CD14-positive monocyte (primary cell): ENCODE measurements at regions not wholly inside any gene's neighbourhood (a gene's known extent, or its start where the extent isn't known, plus 50 kb on each side); places are given as distances from the start of the nearest gene placed in this dataset.

ENCODE experiments used
- DNase-seq, 3 donors: peaks; one replicate each; pipeline ENCODE4 v3.0.0-alpha.2; 2011 to 2022
- H2AFZ ChIP-seq: 2 replicates; pipeline ENCODE4 v1.6.0; 2012; ENCODE audit warnings: mild to moderate bottlenecking, low read depth, low read length, inconsistent platforms; ENCODE audit not compliant: insufficient read depth, poor library complexity, severe bottlenecking
- H3K27ac ChIP-seq, 2 donors: 1 replicate in 1 of 2; 2 replicates in 1 of 2; pipeline ENCODE4 v1.5.1; 2012 to 2013; ENCODE audit warnings: low read length in 2 of 2, control low read depth in 1 of 2, inconsistent platforms in 1 of 2, low read depth in 1 of 2, mild to moderate bottlenecking in 1 of 2
- H3K27me3 ChIP-seq, 2 donors: one replicate each; pipeline versions ENCODE4 v1.6.0 to v1.6.1; 2011 to 2013; ENCODE audit warnings: low read length in 2 of 2; ENCODE audit not compliant: control insufficient read depth in 2 of 2, insufficient read depth in 2 of 2
- H3K36me3 ChIP-seq, 2 donors: replicated peaks in 1 of 2; 1 replicate in 1 of 2; 2 replicates in 1 of 2; pipeline versions ENCODE4 v1.5.1 to v1.6.1; 2012 to 2013; ENCODE audit warnings: low read length in 2 of 2, control low read depth in 1 of 2, inconsistent platforms in 1 of 2, mild to moderate bottlenecking in 1 of 2; ENCODE audit not compliant: insufficient read depth in 2 of 2, control insufficient read depth in 1 of 2
- H3K4me1 ChIP-seq, 2 donors: 1 replicate in 1 of 2; 2 replicates in 1 of 2; pipeline versions ENCODE4 v1.5.1 to v1.6.1; 2012 to 2013; ENCODE audit warnings: low read length in 2 of 2, control low read depth in 1 of 2, inconsistent platforms in 1 of 2, mild to moderate bottlenecking in 1 of 2, moderate library complexity in 1 of 2; ENCODE audit not compliant: insufficient read depth in 2 of 2, control insufficient read depth in 1 of 2
- H3K4me2 ChIP-seq: replicated peaks from 2 replicates; pipeline ENCODE3; 2012; ENCODE audit warnings: low read length, moderate library complexity, mild to moderate bottlenecking; ENCODE audit not compliant: poor library complexity, severe bottlenecking; ENCODE audit errors: extremely low read depth
- H3K4me3 ChIP-seq, 3 experiments: fragments of 200-600 bp in 1 of 3; sonication (generic) in 1 of 3; replicated peaks in 1 of 3; 1 replicate in 2 of 3; 2 replicates in 1 of 3; pipeline ENCODE4 v1.5.1; 2011 to 2013; ENCODE audit warnings: low read length in 3 of 3, mild to moderate bottlenecking in 3 of 3, control low read depth in 2 of 3, low read depth in 2 of 3, inconsistent platforms in 1 of 3, moderate library complexity in 1 of 3
- H3K79me2 ChIP-seq: 2 replicates; pipeline ENCODE4 v1.6.0; 2012; ENCODE audit warnings: mild to moderate bottlenecking, control low read depth, inconsistent platforms, low read length, moderate library complexity; ENCODE audit not compliant: insufficient read depth
- H3K9ac ChIP-seq: 2 replicates; pipeline ENCODE4 v1.6.0; 2017; ENCODE audit warnings: low read length, mild to moderate bottlenecking; ENCODE audit not compliant: insufficient read depth, poor library complexity, severe bottlenecking
- H3K9me3 ChIP-seq, 2 donors: replicated peaks in 1 of 2; 1 replicate in 1 of 2; 2 replicates in 1 of 2; pipeline versions ENCODE4 v1.5.1 to v1.6.1; 2012 to 2013; ENCODE audit warnings: low read length in 2 of 2, control low read depth in 1 of 2; ENCODE audit not compliant: control insufficient read depth in 1 of 2, insufficient read depth in 1 of 2
- H4K20me1 ChIP-seq: 2 replicates; pipeline ENCODE4 v1.6.0; 2012; ENCODE audit warnings: mild to moderate bottlenecking, low read length, control low read depth, moderate library complexity; ENCODE audit not compliant: insufficient read depth
- H3K27ac Mint-ChIP-seq, 7 donors: one replicate each; pipeline ENCODE4 v1.8.0; 2020; ENCODE audit warnings: mild to moderate bottlenecking in 7 of 7, mixed read lengths in 7 of 7, moderate library complexity in 6 of 7, inconsistent platforms in 2 of 7
- H3K27me3 Mint-ChIP-seq, 3 donors: one replicate each; pipeline ENCODE4 v1.8.0; 2021 to 2022; ENCODE audit warnings: low read depth in 3 of 3, mild to moderate bottlenecking in 3 of 3, mixed read lengths in 3 of 3, moderate library complexity in 3 of 3, inconsistent platforms in 1 of 3
- H3K36me3 Mint-ChIP-seq, 2 donors: one replicate each; pipeline ENCODE4 v1.8.0; 2020; ENCODE audit warnings: mixed read lengths in 2 of 2, inconsistent platforms in 1 of 2, mild to moderate bottlenecking in 1 of 2
- H3K4me1 Mint-ChIP-seq: one replicate; pipeline ENCODE4 v1.8.0; 2020; ENCODE audit warnings: mild to moderate bottlenecking, mixed read lengths
- H3K4me3 Mint-ChIP-seq, 2 donors: one replicate each; pipeline ENCODE4 v1.8.0; 2020; ENCODE audit warnings: mild to moderate bottlenecking in 2 of 2, mixed read lengths in 2 of 2, moderate library complexity in 1 of 2
- H3K9me3 Mint-ChIP-seq, 7 donors: one replicate each; pipeline ENCODE4 v1.8.0; 2020 to 2022; ENCODE audit warnings: mixed read lengths in 7 of 7, mild to moderate bottlenecking in 6 of 7, moderate library complexity in 6 of 7, inconsistent platforms in 2 of 7
- CTCF ChIP-seq: fragments of 200-600 bp; IDR thresholded peaks from one replicate; pipeline ENCODE4 v1.8.0; 2022; ENCODE audit warnings: antibody characterized with exemption, mild to moderate bottlenecking
- WGBS: methylation state at CpG from one replicate; pipeline ENCODE4 v1.1.5; 2013; ENCODE audit warnings: missing lambda C conversion rate; ENCODE audit not compliant: insufficient coverage; 5-methylcytosine and 5-hydroxymethylcytosine counted together
- intact Hi-C, 2 donors: fragments of 100-400 bp; cut with micrococcal nuclease; formaldehyde crosslinking; loops; one replicate each; pipeline versions ENCODE4 v1.15.0 to v1.15.1; 2023

GRCh38 chr3:22172964-22173363 lies 422.0 kb upstream of the ZNF385D start:
- no peak for TF ChIP-seq CTCF
- Histone ChIP-seq H3K27ac (no peak overlapping the region), H4K20me1 (no peaks in the 10 kb centered on the region), H3K4me1 (no peaks in the 10 kb centered on the region), H3K79me2 (no peaks in the 10 kb centered on the region), H3K9me3 (no peaks in the 10 kb centered on the region), H3K4me3 (no peak overlapping the region), H2AFZ (no peak overlapping the region), H3K36me3 (no peaks in the 10 kb centered on the region), H3K4me2 (no peak overlapping the region), H3K27me3 (no peaks in the 10 kb centered on the region), H3K9ac (no peak overlapping the region)
- DNase-seq, result no peak
- Mint-ChIP-seq H3K27ac (no peak overlapping the region), H3K36me3 (no peaks in the 10 kb centered on the region), H3K4me1 (no peaks in the 10 kb centered on the region), H3K4me3 (no peak overlapping the region), H3K9me3 (no peaks in the 10 kb centered on the region), H3K27me3 (no peaks in the 10 kb centered on the region)
- intact Hi-C loops, result no loop called here
- WGBS, result 100% methylated on average over 1 of the region's 4 CpGs

- Mint-ChIP-seq H3K36me3 (no peaks in the 10 kb centered on the region), H3K27me3 (no peaks in the 10 kb centered on the region), H3K4me1 (no peaks in the 10 kb centered on the region), H3K4me3 (no peak overlapping the region), H3K27ac (no peak overlapping the region), H3K9me3 (peaks cover 0 to 4% (median 0%) of the 10 kb centered on the region in 7 donors)
- no peaks in the 10 kb centered on the region for H3K36me3 ChIP-seq
- no peaks in the 10 kb centered on the region for H3K79me2 ChIP-seq
- TF ChIP-seq CTCF, result no peak
- no CpG with 5 or more reads among the region's 1 CpG for WGBS
- intact Hi-C loops, result no loop called here
- H2AFZ ChIP-seq, result no peak overlapping the region
- no peak overlapping the region for H3K27ac ChIP-seq
- DNase-seq, result no peak
- no peaks in the 10 kb centered on the region for H3K4me1 ChIP-seq
- no peaks in the 10 kb centered on the region for H3K27me3 ChIP-seq
- H3K9me3 ChIP-seq, result no peaks in the 10 kb centered on the region
- no peak overlapping the region for H3K4me3 ChIP-seq
- no peak overlapping the region for H3K4me2 ChIP-seq
- no peak overlapping the region for H3K9ac ChIP-seq
- H4K20me1 ChIP-seq, result no peaks in the 10 kb centered on the region
These were observed 424.9 kb upstream of the ZNF385D start for GRCh38 chr3:22175947-22176346.
